Nephron progenitor cell (in vitro differentiated cells): ENCODE measurements at regions not wholly inside any gene's neighbourhood (a gene's known extent, or its start where the extent isn't known, plus 50 kb on each side); places are given as distances from the start of the nearest gene placed in this dataset.

ENCODE experiments used
- DNase-seq: peaks from one replicate; pipeline ENCODE4 v3.0.0; 2021
- H3K27ac Mint-ChIP-seq: 2 replicates; pipeline ENCODE4 v1.8.0; 2021; ENCODE audit warnings: mild to moderate bottlenecking, moderate library complexity, mixed read lengths
- H3K27me3 Mint-ChIP-seq: 2 replicates; pipeline ENCODE4 v1.8.0; 2021; ENCODE audit warnings: mild to moderate bottlenecking, low read depth, mixed read lengths; ENCODE audit not compliant: poor library complexity
- H3K36me3 Mint-ChIP-seq: 2 replicates; pipeline ENCODE4 v1.8.0; 2021; ENCODE audit warnings: low read depth, mixed read lengths
- H3K4me1 Mint-ChIP-seq: 2 replicates; pipeline ENCODE4 v1.8.0; 2021; ENCODE audit warnings: mixed read lengths
- H3K4me3 Mint-ChIP-seq: 2 replicates; pipeline ENCODE4 v1.8.0; 2021; ENCODE audit warnings: mild to moderate bottlenecking, moderate library complexity, mixed read lengths
- H3K9me3 Mint-ChIP-seq: 2 replicates; pipeline ENCODE4 v1.8.0; 2021; ENCODE audit warnings: mild to moderate bottlenecking, moderate library complexity, mixed read lengths
- CTCF ChIP-seq: fragments of 200-600 bp; sonication (generic); IDR thresholded peaks from 2 replicates; pipeline ENCODE4 v1.5.0; 2021; ENCODE audit warnings: antibody characterized with exemption

DNA sequence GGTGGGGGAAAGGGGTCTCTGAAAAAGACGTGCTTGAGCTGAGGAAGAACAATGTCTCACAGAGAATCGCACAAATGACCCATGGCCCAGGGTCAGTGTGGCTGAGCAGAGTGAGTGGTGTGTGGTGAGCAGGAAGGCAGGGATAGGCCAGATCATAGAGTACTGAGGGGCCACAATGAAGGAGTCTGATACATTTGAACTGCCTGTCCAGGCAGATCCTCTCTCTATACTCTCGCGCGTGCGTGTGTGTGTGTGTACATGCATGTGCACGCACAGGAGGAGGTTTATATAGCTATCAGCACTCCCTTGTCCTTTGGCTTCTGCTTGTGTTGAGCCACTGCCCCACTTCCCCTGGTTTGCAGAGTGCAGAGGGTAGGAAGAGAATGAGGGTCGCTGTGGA, 294.0 kb downstream of the ZNF608 start:
- TF ChIP-seq CTCF: no peak
- Mint-ChIP-seq H3K4me3 (no peak overlapping the region), H3K27ac (peak overlapping the region; percentile 95), H3K27me3 (peaks cover 6% of the 10 kb centered on the region), H3K36me3 (peaks cover 5% of the 10 kb centered on the region), H3K9me3 (no peaks in the 10 kb centered on the region), H3K4me1 (peaks cover 55% of the 10 kb centered on the region)
- no peak for DNase-seq

DNA sequence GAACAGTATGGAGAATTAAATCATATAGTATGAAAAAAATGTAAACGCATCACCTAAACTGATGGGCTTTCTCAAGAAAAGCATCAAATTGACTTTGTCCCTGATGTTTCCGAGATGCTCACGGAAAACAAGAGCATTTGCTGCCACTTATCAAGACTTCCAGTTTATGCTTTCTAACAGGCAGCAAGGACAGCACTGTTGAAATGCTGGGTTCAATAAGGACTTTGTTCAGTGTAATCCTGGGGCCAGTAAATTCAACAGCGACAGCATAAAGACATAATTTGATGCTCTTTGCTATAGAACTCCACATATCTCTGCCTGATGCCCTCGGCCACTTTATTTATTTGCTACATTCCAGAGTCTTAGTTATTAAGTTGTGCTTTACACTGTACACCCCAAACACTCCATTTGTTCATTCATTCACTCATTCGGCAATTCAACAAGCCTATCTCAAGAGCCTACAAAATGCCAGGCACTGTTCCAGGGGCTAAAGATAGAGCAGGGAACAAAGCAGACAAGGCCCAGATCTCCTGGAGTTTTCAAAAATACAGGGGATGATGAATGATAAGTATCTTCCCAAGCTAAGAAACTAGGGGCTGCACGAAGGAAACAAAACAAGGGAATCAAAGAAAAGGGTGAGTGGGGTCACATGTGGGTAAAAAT, 294.6 kb downstream of the ZNF608 start:
- peaks cover 57% of the 10 kb centered on the region for H3K4me1 Mint-ChIP-seq
- no peak overlapping the region for H3K4me3 Mint-ChIP-seq
- peaks cover 5% of the 10 kb centered on the region for H3K36me3 Mint-ChIP-seq

DNA sequence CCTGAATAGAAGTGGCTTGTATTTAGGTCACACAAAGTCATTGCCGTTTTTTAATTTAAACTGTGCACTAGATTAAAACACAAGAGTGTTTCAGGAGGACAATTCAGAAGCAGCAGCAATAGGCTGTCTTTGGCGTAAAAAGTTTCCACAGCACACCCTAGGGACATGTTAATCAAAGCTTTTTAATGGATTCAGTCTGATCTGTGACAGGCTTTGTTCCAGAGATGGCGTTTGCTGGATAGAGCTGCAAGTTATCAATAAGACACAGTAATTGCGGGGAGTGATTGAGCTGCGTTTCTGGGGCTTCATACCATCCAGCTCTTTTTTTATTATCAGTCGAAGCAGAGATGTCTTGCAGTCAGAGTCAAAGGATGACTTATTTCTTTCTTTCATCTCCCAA, 300.3 kb downstream of the ZNF608 start:
- Mint-ChIP-seq H3K4me1 (peaks cover 50% of the 10 kb centered on the region), H3K4me3 (no peak overlapping the region), H3K27ac (peak overlapping the region; percentile 43), H3K36me3 (peaks cover 5% of the 10 kb centered on the region), H3K27me3 (peaks cover 6% of the 10 kb centered on the region), H3K9me3 (no peaks in the 10 kb centered on the region)
- peak; percentile 17 for DNase-seq
- TF ChIP-seq CTCF: no peak

More for the DNA sequence above, 294.6 kb downstream of the ZNF608 start:
- DNase-seq: no peak
- peaks cover 6% of the 10 kb centered on the region for H3K27me3 Mint-ChIP-seq
- H3K27ac Mint-ChIP-seq: peak overlapping the region; percentile 43
- no peak for TF ChIP-seq CTCF
- no peaks in the 10 kb centered on the region for H3K9me3 Mint-ChIP-seq

- Mint-ChIP-seq H3K36me3 (peaks cover 5% of the 10 kb centered on the region), H3K4me3 (no peak overlapping the region), H3K27me3 (peaks cover 3% of the 10 kb centered on the region), H3K9me3 (no peaks in the 10 kb centered on the region), H3K4me1 (peaks cover 41% of the 10 kb centered on the region), H3K27ac (no peak overlapping the region)
- no peak for DNase-seq
- no peak for TF ChIP-seq CTCF
Measured at GRCh38 chr5:124445070-124445619, 301.3 kb downstream of the ZNF608 start.

DNA sequence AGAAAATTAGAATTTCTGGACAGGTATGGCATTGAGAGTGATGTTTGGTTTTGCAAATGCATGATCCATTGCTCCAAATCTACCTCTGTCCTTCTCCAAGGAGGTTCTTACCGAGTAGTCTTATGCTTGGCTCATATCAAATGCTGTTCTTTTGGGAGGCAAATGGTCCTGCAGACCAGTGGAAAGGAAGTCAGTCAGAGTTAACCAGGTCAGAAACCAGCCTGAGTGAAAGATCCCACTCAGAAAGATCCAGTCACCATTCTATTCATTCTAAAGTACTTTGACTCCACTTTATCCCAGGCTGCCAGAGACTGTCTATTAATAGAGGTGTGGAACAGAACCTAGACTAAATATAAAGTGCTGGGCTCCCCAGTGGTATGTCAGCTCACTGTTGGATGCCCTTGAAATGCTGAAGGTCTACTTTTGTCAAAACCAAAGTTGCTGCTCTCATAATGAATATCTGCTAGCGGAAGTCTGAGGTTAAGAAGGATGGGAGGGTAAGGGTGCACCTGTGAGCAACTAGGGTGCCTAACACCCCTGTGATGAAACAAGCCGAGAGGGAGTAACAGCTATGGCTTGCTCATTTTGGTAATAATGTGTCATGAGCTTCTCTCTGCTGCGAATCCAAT, 302.2 kb downstream of the ZNF608 start:
- H3K9me3 Mint-ChIP-seq: no peaks in the 10 kb centered on the region
- TF ChIP-seq CTCF: no peak
- no peak for DNase-seq
- peaks cover 3% of the 10 kb centered on the region for H3K27me3 Mint-ChIP-seq
- no peak overlapping the region for H3K27ac Mint-ChIP-seq
- peaks cover 5% of the 10 kb centered on the region for H3K36me3 Mint-ChIP-seq
- no peak overlapping the region for H3K4me3 Mint-ChIP-seq
- peaks cover 41% of the 10 kb centered on the region for H3K4me1 Mint-ChIP-seq

GRCh38 chr5:124440471-124440870, 306.0 kb downstream of the ZNF608 start:
- peaks cover 13% of the 10 kb centered on the region for H3K9me3 Mint-ChIP-seq
- no peak for TF ChIP-seq CTCF
- no peak overlapping the region for H3K4me3 Mint-ChIP-seq
- peaks cover 3% of the 10 kb centered on the region for H3K36me3 Mint-ChIP-seq
- H3K4me1 Mint-ChIP-seq: peaks cover 31% of the 10 kb centered on the region
- no peaks in the 10 kb centered on the region for H3K27me3 Mint-ChIP-seq
- no peak for DNase-seq
- H3K27ac Mint-ChIP-seq: no peak overlapping the region
